ENCODE measurements at regions not wholly inside any gene's neighbourhood (a gene's known extent, or its start where the extent isn't known, plus 50 kb on each side); places are given as distances from the start of the nearest gene placed in this dataset.

DNA sequence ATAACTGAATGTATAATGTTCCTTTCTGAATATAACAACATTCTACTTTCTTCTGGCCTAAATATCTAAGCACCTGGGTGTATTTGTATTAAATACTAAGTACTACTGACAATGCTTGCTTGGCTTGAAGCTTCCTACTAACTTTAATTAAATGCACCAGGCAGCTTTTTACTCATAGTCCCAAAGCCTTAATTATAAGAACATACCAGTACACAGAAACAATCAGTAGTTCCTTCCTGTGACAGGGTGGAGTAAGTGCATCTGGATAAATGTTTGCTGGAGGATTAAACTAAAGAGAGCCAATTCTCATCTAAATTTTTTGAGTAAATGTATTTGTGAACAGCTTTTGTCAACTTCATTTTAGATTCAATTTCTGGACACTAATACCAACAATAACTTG lies 558.6 kb upstream of the SEMA6A start:
- TF ChIP-seq, protein P1, sequence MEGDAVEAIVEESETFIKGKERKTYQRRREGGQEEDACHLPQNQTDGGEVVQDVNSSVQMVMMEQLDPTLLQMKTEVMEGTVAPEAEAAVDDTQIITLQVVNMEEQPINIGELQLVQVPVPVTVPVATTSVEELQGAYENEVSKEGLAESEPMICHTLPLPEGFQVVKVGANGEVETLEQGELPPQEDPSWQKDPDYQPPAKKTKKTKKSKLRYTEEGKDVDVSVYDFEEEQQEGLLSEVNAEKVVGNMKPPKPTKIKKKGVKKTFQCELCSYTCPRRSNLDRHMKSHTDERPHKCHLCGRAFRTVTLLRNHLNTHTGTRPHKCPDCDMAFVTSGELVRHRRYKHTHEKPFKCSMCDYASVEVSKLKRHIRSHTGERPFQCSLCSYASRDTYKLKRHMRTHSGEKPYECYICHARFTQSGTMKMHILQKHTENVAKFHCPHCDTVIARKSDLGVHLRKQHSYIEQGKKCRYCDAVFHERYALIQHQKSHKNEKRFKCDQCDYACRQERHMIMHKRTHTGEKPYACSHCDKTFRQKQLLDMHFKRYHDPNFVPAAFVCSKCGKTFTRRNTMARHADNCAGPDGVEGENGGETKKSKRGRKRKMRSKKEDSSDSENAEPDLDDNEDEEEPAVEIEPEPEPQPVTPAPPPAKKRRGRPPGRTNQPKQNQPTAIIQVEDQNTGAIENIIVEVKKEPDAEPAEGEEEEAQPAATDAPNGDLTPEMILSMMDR (IDR thresholded peaks at IDR 0.05), result no peak
- TF ChIP-seq POLR2AphosphoS5 (IDR thresholded peaks at IDR 0.05) (no peak), POLR2A (IDR thresholded peaks at IDR 0.05) (no peak)
